ENCODE measurements at regions not wholly inside any gene's neighbourhood (a gene's known extent, or its start where the extent isn't known, plus 50 kb on each side); places are given as distances from the start of the nearest gene placed in this dataset.
"Not testable (repeated sequence)": the region's sequence is repeated elsewhere in the genome, so short reads cannot be mapped to it uniquely, and the experiment has no call there.

GRCh38 chr2:223180463-223180862 lies 128.5 kb downstream of the KCNE4 start:
- FAIRE-seq (no peak), DNase-seq (ENCODE audit: low spot score) (no peak)

- FAIRE-seq: no peak
- no peak for DNase-seq (ENCODE audit: low spot score)
Measured at GRCh38 chr2:223181561-223181960, 129.6 kb downstream of the KCNE4 start.

- FAIRE-seq (no peak), DNase-seq (ENCODE audit: low spot score) (no peak)
Measured at GRCh38 chr2:223182356-223182755, 130.4 kb downstream of the KCNE4 start.

- FAIRE-seq: no peak
Measured at GRCh38 chr2:223185638-223186037, 133.6 kb downstream of the KCNE4 start.

GRCh38 chr2:223187256-223187655 lies 135.3 kb downstream of the KCNE4 start:
- DNase-seq (ENCODE audit: low spot score) (no peak), FAIRE-seq (no peak)

More at GRCh38 chr2:223185638-223186037, 133.6 kb downstream of the KCNE4 start:
- no peak for DNase-seq (ENCODE audit: low spot score)

- not testable (repeated sequence) for FAIRE-seq; DNase-seq (ENCODE audit: low spot score)
Measured at GRCh38 chr2:223190561-223191206, 138.7 kb downstream of the KCNE4 start.

- FAIRE-seq (no peak), DNase-seq (ENCODE audit: low spot score) (no peak)
Measured at GRCh38 chr2:223196331-223196730, 144.3 kb downstream of the KCNE4 start.

GRCh38 chr2:223197046-223197445 lies 145.1 kb downstream of the KCNE4 start:
- no peak for FAIRE-seq
- DNase-seq (ENCODE audit: low spot score): no peak

- no peak for FAIRE-seq
Measured at GRCh38 chr2:223199531-223200515, 147.8 kb downstream of the KCNE4 start.

GRCh38 chr2:223203971-223204929 lies 152.3 kb downstream of the KCNE4 start:
- no peak for DNase-seq (ENCODE audit: low spot score)
- no peak for FAIRE-seq

More at GRCh38 chr2:223199531-223200515, 147.8 kb downstream of the KCNE4 start:
- no peak for DNase-seq (ENCODE audit: low spot score)

- FAIRE-seq (no peak), DNase-seq (ENCODE audit: low spot score) (no peak)
Measured at GRCh38 chr2:223210489-223210888, 158.5 kb downstream of the KCNE4 start.

- FAIRE-seq (no peak), DNase-seq (ENCODE audit: low spot score) (no peak)
Measured at GRCh38 chr2:223214394-223215253, 162.6 kb downstream of the KCNE4 start.

- FAIRE-seq (no peak), DNase-seq (ENCODE audit: low spot score) (no peak)
Measured at GRCh38 chr2:223215254-223215516, 163.2 kb downstream of the KCNE4 start.

- DNase-seq (ENCODE audit: low spot score): no peak
- no peak for FAIRE-seq
Measured at GRCh38 chr2:223217373-223217772, 165.4 kb downstream of the KCNE4 start.

- DNase-seq (ENCODE audit: low spot score): no peak
- FAIRE-seq: no peak
Measured at GRCh38 chr2:223218587-223219178, 166.7 kb downstream of the KCNE4 start.

- FAIRE-seq (no peak), DNase-seq (ENCODE audit: low spot score) (no peak)
Measured at GRCh38 chr2:223219872-223220657, 168.1 kb downstream of the KCNE4 start.

- FAIRE-seq (no peak), DNase-seq (ENCODE audit: low spot score) (no peak)
Measured at GRCh38 chr2:223220658-223220925, 168.6 kb downstream of the KCNE4 start.

GRCh38 chr2:223221139-223221835 lies 169.3 kb downstream of the KCNE4 start:
- DNase-seq (ENCODE audit: low spot score) (no peak), FAIRE-seq (no peak)

- FAIRE-seq (no peak), DNase-seq (ENCODE audit: low spot score) (no peak)
Measured at GRCh38 chr2:223222397-223222796, 170.4 kb downstream of the KCNE4 start.

Data from RCC 7860 (cell line).